NB4 (cell line): ENCODE measurements at regions not wholly inside any gene's neighbourhood (a gene's known extent, or its start where the extent isn't known, plus 50 kb on each side); places are given as distances from the start of the nearest gene placed in this dataset.

Experiments used
- DNase-seq: peaks from one replicate; pipeline ENCODE4 v3.0.0; 2010; ENCODE audit warnings: low read depth
- H3K4me3 ChIP-seq: one replicate; pipeline ENCODE4 v1.5.1; 2011; ENCODE audit warnings: mild to moderate bottlenecking, low read depth, low read length, moderate library complexity
- MAX ChIP-seq: IDR thresholded peaks from 2 replicates; pipeline ENCODE4 v1.6.1; 2011; ENCODE audit warnings: low read depth, low read length
- MYC ChIP-seq: IDR thresholded peaks from 2 replicates; pipeline ENCODE4 v1.6.1; 2011; ENCODE audit warnings: low read depth, low read length
- POLR2A ChIP-seq: IDR thresholded peaks from 2 replicates; pipeline ENCODE4 v1.6.1; 2011; ENCODE audit warnings: mild to moderate bottlenecking; ENCODE audit not compliant: insufficient read length; ENCODE audit errors: extremely low read depth
- TF ChIP-seq, protein P1 (sequence below): IDR thresholded peaks from one replicate; pipeline ENCODE4 v1.5.1; 2012; ENCODE audit warnings: low read depth, low read length

DNA sequence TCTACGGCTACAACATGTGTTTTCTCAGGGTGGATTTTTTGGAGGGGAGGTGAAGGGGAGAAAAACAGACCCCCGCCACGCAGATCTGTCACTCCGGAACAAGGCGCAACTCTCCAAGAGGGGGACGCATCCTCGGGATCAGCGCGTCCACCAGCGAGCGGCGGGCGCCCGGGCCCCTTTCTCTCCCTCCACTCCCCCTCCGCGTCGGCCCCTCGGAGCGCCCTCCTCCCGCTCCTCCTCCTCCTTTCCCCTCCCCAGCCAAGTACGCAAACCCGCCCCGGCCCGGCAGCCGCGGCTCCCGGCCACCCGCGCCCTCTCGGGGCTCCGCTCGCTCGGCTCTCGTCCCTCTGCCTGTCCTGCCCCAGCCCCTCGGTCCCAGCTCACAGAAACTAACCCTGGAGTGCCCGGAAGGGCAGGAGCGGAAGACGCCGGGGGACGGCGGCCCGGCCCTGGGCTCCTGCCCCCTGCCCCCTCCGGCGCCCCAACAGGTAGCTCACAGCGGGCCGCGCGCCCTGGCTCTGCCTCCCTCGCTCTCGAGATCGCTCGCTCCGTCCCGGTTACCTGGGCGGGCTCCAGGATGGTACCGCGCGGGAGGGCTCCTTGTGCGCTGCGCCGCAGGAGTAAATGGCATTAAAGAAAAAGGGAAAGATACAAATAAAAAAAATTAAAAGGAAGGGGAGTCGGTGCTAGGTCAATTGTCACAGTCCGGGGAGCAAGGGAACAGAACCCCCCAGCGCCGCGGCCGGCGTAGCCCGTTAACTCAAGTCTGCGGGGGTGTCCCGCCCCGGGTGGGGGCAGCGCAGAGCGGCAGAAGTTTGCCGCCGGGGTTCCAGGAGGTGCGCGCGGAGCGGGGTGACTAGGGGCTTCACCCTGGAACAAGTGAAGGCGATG lies 131.4 kb upstream of the C11orf58 start:
- TF ChIP-seq MAX (no peak), MYC (no peak), POLR2A (no peak)
- TF ChIP-seq, protein P1, sequence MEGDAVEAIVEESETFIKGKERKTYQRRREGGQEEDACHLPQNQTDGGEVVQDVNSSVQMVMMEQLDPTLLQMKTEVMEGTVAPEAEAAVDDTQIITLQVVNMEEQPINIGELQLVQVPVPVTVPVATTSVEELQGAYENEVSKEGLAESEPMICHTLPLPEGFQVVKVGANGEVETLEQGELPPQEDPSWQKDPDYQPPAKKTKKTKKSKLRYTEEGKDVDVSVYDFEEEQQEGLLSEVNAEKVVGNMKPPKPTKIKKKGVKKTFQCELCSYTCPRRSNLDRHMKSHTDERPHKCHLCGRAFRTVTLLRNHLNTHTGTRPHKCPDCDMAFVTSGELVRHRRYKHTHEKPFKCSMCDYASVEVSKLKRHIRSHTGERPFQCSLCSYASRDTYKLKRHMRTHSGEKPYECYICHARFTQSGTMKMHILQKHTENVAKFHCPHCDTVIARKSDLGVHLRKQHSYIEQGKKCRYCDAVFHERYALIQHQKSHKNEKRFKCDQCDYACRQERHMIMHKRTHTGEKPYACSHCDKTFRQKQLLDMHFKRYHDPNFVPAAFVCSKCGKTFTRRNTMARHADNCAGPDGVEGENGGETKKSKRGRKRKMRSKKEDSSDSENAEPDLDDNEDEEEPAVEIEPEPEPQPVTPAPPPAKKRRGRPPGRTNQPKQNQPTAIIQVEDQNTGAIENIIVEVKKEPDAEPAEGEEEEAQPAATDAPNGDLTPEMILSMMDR = no peak
- no peak overlapping the region for H3K4me3 ChIP-seq
- no peak for DNase-seq

DNA sequence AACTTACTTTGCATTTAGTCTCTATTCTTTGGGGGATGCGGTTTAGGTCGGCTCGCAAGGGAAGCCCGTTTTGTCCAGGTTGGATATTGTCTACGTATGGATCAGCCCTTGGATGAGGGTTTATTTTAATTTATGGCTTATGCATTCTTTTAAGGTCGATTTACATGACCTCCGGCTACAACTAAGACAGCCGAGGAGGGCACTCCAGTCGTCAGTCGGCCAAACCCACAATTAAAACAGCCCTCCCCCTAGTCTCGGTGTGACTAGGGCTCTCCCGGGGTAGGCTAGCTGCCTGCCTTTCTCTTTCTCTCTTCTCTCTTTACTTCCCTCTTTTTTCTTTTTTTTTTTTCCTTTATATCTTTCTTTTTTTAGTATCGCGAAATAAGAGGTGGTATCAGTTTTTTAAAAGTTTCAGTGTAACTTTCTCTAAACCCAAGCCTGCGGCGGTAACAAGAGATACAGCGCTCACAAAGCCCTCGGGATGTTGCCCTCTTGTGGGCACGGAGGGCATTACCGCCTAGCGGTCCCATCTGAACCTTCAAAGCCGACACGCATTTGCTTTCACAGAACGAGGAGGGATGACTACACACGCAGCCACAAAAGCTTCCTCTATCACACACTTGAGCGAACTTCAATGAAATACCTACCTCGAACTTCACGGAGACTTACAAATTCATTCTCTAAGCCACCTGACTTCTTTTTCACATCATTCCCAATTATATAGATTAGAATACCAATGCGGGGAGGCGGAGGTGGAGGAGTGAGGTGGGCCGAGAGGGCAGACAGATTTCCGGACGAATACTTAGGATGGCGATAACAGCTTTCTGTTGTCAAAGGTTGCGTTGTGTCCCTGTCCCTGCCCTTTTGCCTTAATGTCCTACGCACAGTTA lies 132.3 kb upstream of the C11orf58 start:
- peak; percentile 80 for DNase-seq
- no peak for TF ChIP-seq MAX
- TF ChIP-seq, protein P1 = peak; percentile 94
- TF ChIP-seq POLR2A = no peak
- TF ChIP-seq MYC = no peak
- no peak overlapping the region for H3K4me3 ChIP-seq

DNA sequence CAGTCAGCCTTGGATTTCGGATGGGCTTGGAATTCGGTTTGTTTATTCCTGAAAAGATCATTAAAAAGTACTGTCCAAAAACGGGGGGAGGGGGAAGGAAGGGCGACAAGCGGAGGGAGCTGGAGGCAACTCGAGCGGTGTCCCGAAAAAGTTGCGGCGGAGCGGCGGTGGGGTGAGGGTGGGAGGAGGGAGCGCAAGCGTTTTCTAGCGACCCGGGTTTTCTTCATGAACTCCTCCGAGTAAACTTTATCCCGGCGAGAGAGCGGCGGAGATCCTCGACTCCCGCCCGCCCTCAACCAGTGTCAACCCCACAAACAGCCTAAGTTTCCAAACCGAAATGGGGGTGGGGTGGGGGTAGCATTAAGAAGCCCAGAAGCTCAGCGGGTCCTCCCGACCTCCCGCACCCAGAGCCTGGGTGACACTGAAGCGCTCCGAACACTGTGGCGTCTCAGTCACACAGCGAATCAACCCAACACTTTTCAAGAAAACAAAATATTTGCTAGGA lies 133.0 kb upstream of the C11orf58 start:
- no peak overlapping the region for H3K4me3 ChIP-seq
- TF ChIP-seq, protein P1 = no peak
- TF ChIP-seq POLR2A (no peak), MYC (no peak), MAX (no peak)
- DNase-seq = no peak

DNA sequence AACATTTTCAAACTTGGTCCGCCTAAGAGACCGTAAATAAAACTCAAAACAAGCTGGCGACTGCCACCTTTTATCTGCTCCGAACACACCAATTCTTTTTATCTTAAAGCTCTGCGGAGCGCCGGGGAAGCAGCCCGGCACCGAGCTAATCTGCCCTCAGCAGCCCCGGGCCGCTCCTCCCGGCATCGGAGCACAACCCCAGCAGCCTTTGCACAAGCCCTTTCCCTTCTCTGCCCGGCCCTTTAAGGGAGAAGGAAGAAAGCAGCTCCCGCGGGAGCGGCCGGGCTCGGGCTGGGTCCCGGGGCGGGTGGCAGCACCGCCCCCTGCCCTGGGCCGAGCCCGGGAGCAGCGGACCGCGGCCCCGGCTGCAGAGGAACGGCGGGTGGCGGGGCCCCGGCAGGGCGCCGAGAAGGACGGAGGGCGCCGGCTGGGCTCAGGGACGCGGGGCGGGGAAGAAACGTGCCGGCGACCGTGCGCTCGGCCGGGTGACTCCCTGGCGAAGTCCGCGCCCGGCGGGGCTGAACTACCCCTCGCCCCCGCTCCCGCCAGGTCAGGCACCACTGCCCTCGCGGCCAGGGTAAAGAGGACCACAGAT lies 133.6 kb upstream of the C11orf58 start:
- H3K4me3 ChIP-seq = no peak overlapping the region
- TF ChIP-seq, protein P1 = no peak
- TF ChIP-seq MYC (no peak), MAX (no peak), POLR2A (no peak)
- DNase-seq = peak; percentile 29

- TF ChIP-seq, protein P1 = no peak
- no peak for TF ChIP-seq POLR2A
- no peak for TF ChIP-seq MAX
- TF ChIP-seq MYC = no peak
- no peak overlapping the region for H3K4me3 ChIP-seq
- no peak for DNase-seq
These were observed 134.3 kb upstream of the C11orf58 start for GRCh38 chr11:16603890-16604793.
